Endometrium (tissue), 2 donors: ENCODE measurements at regions not wholly inside any gene's neighbourhood (a gene's known extent, or its start where the extent isn't known, plus 50 kb on each side); places are given as distances from the start of the nearest gene placed in this dataset.

Experiments
- FAIRE-seq: peaks from 2 replicates; lab custom pipeline; 2012; peaks lifted over from hg19 to GRCh38; lab: Jason Lieb, UNC
- donor health status: control.
- donor health status: control.

DNA sequence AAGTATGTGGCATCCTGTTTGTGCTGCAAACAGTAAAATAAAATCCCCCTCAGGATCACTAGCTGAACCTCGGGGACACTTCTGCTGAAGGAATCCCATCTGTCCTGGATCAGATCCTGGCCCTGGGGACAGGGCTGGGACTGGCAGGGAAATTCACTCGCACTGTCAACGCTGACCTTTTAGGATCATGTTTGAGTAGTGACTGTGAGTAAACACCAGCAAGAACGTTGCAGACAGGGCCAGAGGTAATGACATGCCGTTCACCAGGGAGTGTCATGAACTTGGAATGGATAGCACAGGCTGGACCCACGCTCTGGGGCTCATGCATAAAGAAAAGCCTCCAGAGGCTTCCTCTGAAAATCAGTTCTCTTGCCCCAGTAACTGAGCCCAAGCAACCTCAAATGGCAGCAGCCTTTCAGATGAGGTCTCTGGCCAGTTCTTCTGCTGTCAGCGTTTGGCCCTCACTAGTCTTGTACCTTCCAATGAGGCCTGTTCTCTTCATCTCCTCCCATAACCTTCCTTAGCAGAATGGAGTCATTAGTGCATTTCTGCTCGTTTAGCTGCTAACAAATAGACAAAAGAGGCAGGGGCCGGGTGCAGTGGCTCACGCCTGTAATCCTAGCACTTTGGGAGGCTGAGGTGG, 51.0 kb upstream of the BARX2 start:
- no peak for FAIRE-seq

GRCh38 chr11:129323896-129324502, 51.6 kb upstream of the BARX2 start:
- no peak for FAIRE-seq

GRCh38 chr11:129322941-129323340, 52.7 kb upstream of the BARX2 start:
- no peak for FAIRE-seq

GRCh38 chr11:129321076-129321475, 54.6 kb upstream of the BARX2 start:
- no peak for FAIRE-seq

- no peak for FAIRE-seq
Observed at GRCh38 chr11:129320494-129320893, 55.2 kb upstream of the BARX2 start.

DNA sequence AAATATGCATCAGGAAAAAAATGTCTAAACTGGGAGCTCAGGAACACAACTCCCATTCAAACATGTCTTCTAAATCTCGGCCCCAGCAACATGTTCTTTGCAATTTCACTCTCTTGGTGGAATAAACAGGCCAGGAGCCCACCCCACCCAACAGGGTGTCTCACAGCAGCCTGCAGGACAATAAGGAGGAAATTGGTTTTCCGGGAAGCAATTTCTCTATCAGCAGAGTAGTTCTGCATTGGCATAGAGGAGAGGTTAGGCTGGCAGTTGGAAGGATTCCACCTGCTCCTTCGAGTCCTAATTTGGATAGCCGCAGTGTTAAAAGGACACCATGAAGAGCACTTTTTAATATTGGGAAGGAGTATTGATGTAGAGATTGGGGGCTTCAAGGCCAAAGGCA, 55.9 kb upstream of the BARX2 start:
- no peak for FAIRE-seq

- no peak for FAIRE-seq
Observed at GRCh38 chr11:129319201-129319600, 56.4 kb upstream of the BARX2 start.

DNA sequence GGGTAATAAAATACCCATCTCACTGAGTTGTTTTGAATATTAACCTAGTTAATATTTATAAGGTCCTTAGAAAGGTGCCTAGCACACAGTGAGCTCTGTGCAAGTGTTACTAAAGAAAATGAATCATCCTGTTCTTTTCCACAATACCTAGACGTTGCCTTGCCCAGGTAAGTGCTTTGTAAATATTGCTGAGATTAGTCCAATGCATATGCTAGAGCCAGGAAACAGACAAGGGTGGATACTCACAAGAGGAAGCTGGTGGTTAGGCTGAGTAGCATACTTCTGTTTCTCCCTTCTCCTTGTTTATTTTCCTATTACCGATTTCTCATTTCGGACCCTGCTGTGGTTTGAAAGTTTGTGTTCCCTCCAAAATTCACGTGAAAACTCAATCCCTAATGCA, 58.1 kb upstream of the BARX2 start:
- FAIRE-seq, result no peak

GRCh38 chr11:129316781-129317180, 58.9 kb upstream of the BARX2 start:
- FAIRE-seq, result no peak

DNA sequence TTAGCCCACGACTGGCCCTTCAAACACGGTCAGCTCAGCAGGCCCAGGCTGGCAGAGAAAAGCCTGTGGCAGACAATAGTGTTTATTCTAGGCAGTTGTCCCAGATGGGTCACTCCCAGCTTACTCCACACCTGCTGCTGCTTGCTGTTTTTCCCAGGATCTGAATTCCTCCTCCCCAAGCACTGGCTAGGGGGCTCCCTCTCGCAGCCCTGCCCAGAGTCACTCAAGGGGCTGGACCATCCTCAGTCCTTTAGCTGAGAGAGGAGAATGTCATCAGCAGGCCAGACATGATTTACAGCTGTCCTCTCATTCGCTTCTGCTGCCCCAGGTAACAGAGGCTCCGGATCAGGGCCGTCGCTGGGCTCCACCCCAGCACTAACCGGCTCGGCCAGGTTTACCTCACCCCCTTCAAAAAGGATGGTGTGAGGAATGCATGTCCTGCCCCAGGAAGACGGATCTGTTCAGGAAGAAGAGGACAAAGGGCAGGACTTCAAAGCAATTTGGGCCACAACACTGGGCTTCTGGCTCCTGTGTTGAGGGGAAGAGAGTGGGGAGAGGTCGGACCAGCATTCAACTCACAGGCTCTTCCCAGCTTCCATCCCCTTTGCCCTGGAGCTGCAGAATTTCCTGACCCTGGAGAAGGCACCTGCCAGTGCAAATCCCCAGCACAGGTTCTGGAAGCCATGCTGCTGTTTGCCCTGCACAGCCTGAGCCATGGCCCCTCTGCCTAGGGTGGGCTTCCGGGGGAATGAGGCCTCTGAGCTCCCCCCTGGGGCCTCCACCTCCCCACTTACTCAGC, 59.7 kb upstream of the BARX2 start:
- FAIRE-seq, result no peak

GRCh38 chr11:129314371-129314770, 61.3 kb upstream of the BARX2 start:
- no peak for FAIRE-seq

DNA sequence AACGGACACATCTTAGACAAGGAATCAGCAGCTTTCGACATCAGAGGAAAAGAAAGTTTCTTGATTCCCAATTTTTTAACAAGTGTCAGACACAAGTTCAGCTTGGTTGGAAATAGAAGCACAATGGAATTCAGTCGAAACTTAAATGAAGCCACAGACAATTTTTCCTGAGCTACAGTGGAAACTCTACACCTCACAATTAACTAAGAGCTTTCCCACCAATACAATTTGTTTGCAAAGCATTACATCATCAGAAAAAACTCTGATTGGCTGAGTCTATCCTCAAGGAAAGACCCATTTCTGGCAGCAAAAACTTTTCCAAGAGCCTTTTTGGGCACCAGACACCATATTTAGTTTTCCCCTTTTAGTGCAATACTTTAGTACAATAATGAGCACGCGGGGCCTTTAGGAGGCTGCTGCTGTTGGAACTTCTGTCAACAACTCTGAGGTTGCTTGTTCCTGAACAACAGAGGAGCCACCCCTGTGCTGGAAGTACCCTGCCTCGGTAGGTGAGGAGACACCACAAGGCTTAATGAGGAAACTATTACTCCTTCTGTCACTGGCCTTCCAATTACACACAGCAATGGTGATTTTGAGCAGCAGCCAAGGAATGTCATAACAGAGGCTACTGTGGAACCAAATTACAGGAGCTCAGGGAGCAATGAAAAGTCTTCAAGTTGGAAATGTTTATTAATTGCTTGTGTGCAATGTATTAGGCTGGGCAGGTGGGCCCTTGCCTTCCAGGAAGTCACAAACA, 61.9 kb upstream of the BARX2 start:
- FAIRE-seq, result no peak

GRCh38 chr11:129312730-129313503, 62.7 kb upstream of the BARX2 start:
- FAIRE-seq, result no peak

- no peak for FAIRE-seq
Observed at GRCh38 chr11:129308241-129308865, 67.3 kb upstream of the BARX2 start.

- FAIRE-seq, result no peak
Observed at GRCh38 chr11:129307162-129307561, 68.5 kb upstream of the BARX2 start.

DNA sequence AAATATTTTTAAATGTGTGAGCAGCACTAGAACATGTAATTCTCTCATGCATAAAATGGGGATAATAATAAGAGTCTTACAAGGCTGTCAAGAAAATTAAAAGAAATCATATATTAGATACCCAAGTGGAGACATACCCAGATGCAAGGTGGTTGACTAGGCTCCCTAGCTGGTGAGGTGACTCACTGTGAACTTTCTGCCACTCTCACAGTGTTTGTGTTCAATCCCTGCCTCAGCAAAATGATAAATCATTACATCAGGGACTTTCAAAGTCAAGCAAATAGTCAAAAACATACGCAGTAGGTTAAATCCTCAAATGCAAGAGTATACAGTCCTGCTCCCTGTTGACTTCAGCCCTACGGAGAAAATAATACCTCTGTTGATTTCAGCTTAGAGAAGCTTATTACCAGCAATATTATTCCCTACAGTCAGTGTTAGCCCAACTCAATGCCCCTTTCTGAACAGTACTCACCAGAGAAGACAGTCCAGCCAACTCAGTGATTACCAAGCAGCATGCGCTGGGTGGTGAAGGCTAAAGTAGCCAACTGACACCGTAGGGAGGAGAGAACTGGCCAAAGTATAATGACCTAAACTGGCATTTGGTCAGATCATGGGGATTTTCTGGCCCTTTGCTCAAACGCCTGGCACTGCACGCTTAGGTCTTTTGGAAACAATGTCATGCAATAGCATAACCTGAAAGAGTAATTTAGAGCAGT, 73.1 kb upstream of the BARX2 start:
- no peak for FAIRE-seq

DNA sequence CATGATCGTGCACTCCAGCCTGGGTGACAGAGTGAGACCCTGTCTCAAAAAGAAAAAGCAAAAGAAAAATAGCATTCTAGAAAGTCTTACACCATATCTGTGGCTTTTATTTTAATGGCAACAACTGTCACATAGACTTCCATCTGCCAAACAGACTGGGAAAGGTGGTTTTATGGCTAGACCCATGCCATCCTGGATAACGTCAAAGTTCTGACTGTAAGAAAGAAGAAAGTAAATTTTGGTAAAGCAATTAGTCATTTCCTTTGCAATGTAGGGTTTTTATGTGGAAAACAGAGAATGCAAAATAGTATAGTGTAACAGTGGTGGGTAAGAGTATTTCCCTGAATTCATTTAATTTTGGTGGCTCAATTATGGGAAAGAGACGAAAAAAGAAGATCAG, 75.5 kb upstream of the BARX2 start:
- FAIRE-seq, result no peak

DNA sequence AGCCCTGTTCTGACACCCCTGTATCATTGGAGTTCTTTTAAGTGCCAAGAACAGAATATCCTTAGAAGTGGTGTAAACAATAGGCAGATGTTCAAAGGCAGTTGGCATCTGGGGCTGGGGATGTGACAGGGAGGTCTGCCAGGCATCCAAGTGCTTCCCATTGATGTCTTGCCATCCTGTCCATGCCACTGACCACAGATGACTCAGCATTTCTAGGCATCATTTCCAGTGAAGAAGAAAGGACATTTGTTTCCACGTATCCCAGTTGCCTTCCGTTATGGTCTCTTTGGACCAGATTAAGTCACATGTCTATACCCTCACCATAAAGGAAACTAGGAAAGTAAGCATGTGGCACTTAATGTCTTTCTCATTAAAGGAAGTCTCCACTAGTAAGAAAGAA, 76.7 kb upstream of the BARX2 start:
- no peak for FAIRE-seq

- FAIRE-seq, result no peak
Observed at GRCh38 chr11:129295746-129296145, 79.9 kb upstream of the BARX2 start.

- no peak for FAIRE-seq
Observed at GRCh38 chr11:129292771-129293170, 82.9 kb upstream of the BARX2 start.

DNA sequence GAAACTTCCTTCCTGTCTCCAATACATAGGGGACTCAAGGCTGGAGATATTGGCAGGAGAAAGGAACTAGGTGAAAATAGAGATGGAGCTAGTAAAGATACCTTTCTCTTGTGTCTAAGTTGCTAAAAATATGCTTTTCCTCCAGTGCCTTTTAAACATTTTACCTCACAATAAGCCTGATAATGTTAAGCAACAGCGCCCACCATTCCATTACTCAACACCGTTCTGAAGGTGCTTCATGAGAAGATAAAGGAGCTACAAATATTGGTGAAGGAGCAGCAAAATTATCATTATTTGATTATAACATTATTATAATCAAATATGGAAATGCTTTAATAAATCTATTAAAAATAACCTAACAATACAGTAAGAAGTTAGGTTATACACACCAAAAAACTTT, 83.6 kb upstream of the BARX2 start:
- no peak for FAIRE-seq
